Calu3 (cell line): ENCODE measurements at regions not wholly inside any gene's neighbourhood (a gene's known extent, or its start where the extent isn't known, plus 50 kb on each side); places are given as distances from the start of the nearest gene placed in this dataset.

Source experiments
- BruUV-seq: library from RNA; stranded (reverse); fragments of 400-500 nt; replicated peaks from 2 replicates; lab custom pipeline; 2021; lab: Mats Ljungman, UMichigan
- CTCF ChIA-PET: fragments of 300-600 bp; sonication (Branson Sonifier 250); formaldehyde crosslinking; loops from one replicate; lab custom pipeline; 2022; ENCODE audit warnings: antibody characterized with exemption; lab: Charles Lee
- DNase-seq: peaks from one replicate; pipeline ENCODE4 v3.0.0; 2022
- H3K27ac Mint-ChIP-seq: one replicate; pipeline ENCODE4 v1.8.0; 2022; ENCODE audit warnings: mixed read lengths; ENCODE audit not compliant: unreplicated experiment
- H3K27me3 Mint-ChIP-seq: one replicate; pipeline ENCODE4 v1.8.0; 2022; ENCODE audit warnings: mixed read lengths; ENCODE audit not compliant: unreplicated experiment
- H3K36me3 Mint-ChIP-seq: one replicate; pipeline ENCODE4 v1.8.0; 2022; ENCODE audit warnings: mild to moderate bottlenecking, moderate library complexity, mixed read lengths; ENCODE audit not compliant: insufficient read depth, unreplicated experiment
- H3K4me1 Mint-ChIP-seq: one replicate; pipeline ENCODE4 v1.8.0; 2022; ENCODE audit warnings: mild to moderate bottlenecking, low read depth, mixed read lengths; ENCODE audit not compliant: unreplicated experiment
- H3K4me3 Mint-ChIP-seq: one replicate; pipeline ENCODE4 v1.8.0; 2022; ENCODE audit warnings: mild to moderate bottlenecking, low read depth, moderate library complexity, mixed read lengths; ENCODE audit not compliant: unreplicated experiment
- H3K9me3 Mint-ChIP-seq: one replicate; pipeline ENCODE4 v1.8.0; 2022; ENCODE audit warnings: low read depth, mixed read lengths; ENCODE audit not compliant: unreplicated experiment
- intact Hi-C: fragments of 100-400 bp; cut with micrococcal nuclease; formaldehyde crosslinking; loops from one replicate; pipeline ENCODE4 v1.10.0; 2022; ENCODE audit not compliant: unreplicated experiment
- TF ChIP-seq, protein P1 (sequence below): fragments of 200-600 bp; IDR thresholded peaks from one replicate; pipeline ENCODE4 v1.8.0; 2022; ENCODE audit warnings: antibody characterized with exemption; ENCODE audit not compliant: unreplicated experiment

GRCh38 chr1:68287241-68287640, 54.9 kb upstream of the WLS start:
- Mint-ChIP-seq H3K4me3 (no peak overlapping the region), H3K27ac (no peak overlapping the region), H3K4me1 (no peaks in the 10 kb centered on the region), H3K9me3 (no peaks in the 10 kb centered on the region), H3K27me3 (no peaks in the 10 kb centered on the region), H3K36me3 (no peaks in the 10 kb centered on the region)
- no peak for DNase-seq
- TF ChIP-seq, protein P1, sequence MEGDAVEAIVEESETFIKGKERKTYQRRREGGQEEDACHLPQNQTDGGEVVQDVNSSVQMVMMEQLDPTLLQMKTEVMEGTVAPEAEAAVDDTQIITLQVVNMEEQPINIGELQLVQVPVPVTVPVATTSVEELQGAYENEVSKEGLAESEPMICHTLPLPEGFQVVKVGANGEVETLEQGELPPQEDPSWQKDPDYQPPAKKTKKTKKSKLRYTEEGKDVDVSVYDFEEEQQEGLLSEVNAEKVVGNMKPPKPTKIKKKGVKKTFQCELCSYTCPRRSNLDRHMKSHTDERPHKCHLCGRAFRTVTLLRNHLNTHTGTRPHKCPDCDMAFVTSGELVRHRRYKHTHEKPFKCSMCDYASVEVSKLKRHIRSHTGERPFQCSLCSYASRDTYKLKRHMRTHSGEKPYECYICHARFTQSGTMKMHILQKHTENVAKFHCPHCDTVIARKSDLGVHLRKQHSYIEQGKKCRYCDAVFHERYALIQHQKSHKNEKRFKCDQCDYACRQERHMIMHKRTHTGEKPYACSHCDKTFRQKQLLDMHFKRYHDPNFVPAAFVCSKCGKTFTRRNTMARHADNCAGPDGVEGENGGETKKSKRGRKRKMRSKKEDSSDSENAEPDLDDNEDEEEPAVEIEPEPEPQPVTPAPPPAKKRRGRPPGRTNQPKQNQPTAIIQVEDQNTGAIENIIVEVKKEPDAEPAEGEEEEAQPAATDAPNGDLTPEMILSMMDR = no peak
- no TSS peak for BruUV-seq
- CTCF ChIA-PET = no interaction called here
- intact Hi-C loops = no loop called here

DNA sequence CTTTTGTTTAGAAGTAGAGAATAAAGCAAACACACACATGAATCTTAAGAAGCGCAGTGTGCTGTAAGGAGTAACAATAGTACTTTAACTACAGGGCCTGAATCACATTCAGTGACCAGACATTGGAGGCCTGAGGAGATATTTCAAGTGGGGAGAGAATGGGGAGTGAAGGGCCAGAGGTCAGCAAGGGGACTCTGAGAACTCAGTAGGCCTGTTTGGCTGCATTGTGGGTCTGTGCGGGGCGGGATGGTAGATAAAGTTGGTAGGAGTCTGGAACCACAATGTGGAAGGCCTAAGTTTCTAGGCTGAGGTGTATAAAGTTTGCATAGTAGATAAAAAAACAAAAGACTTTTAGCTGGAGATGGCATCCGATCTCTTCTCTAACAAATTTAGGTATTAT, 52.7 kb upstream of the WLS start:
- CTCF ChIA-PET = no interaction called here
- no peaks in the 10 kb centered on the region for H3K27me3 Mint-ChIP-seq
- intact Hi-C loops = no loop called here

DNA sequence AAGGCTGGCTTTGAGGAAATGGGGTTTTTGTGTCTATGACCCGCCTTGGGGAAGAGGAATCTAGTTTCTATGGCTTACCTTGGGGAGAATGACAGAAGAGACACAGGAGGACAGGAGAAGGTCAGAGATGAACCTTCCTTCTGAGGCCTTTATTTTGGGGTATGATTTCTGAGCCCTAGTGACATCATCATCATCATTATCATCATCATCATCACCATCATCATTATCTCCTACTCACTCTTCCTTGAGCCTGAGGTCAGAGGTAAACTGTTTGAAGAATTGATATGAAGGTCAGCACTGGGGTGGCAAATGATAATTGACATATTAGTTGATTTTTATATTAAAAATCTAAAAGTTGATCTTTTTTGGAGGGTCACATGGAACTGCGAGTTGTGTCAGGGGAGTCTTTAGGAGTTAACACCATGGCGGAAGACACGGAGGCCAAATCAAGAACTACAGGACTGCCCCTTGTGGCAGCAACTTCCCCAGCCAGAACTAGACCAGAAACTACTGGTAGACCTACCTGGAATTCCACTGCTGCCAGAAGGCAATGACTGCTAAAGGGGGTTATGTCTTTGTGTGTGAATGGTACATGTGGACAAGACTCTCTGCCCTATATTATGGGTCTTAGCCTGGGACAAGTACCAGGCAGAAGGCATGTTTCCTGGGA, 49.8 kb upstream of the WLS start:
- CTCF ChIA-PET = interaction anchor here (1.0 kb wide), 1 partner anchor 162 kb away, joined by 3 read pairs; no protein-coding TSS in a partner anchor
- DNase-seq = no peak

More for the DNA sequence above, 52.7 kb upstream of the WLS start:
- Mint-ChIP-seq H3K4me3 (no peak overlapping the region), H3K9me3 (no peaks in the 10 kb centered on the region), H3K27ac (no peak overlapping the region), H3K36me3 (no peaks in the 10 kb centered on the region), H3K4me1 (no peaks in the 10 kb centered on the region)
- TF ChIP-seq, protein P1 = no peak
- BruUV-seq = no TSS peak
- no peak for DNase-seq

More for the DNA sequence above, 49.8 kb upstream of the WLS start:
- H3K36me3 Mint-ChIP-seq = no peaks in the 10 kb centered on the region
- no peak overlapping the region for H3K4me3 Mint-ChIP-seq
- H3K27me3 Mint-ChIP-seq = no peaks in the 10 kb centered on the region
- H3K9me3 Mint-ChIP-seq = no peaks in the 10 kb centered on the region
- H3K27ac Mint-ChIP-seq = no peak overlapping the region
- BruUV-seq = no TSS peak
- H3K4me1 Mint-ChIP-seq = no peaks in the 10 kb centered on the region
- intact Hi-C loops = no loop called here
- TF ChIP-seq, protein P1 = no peak
